K562 (cell line): ENCODE measurements at regions not wholly inside any gene's neighbourhood (a gene's known extent, or its start where the extent isn't known, plus 50 kb on each side); places are given as distances from the start of the nearest gene placed in this dataset.

Source experiments
- ARID1B ChIP-seq: fragments of 450-650 bp; IDR thresholded peaks from 2 replicates; pipeline ENCODE4 v1.6.1; 2016; ENCODE audit warnings: antibody characterized with exemption, mild to moderate bottlenecking, inconsistent platforms
- TF ChIP-seq, protein P1 (sequence below): sonication (generic); formaldehyde crosslinking; IDR thresholded peaks from 2 replicates; pipeline ENCODE4 v1.9.0; 2022; ENCODE audit warnings: mild to moderate bottlenecking, missing genetic modification reagents

DNA sequence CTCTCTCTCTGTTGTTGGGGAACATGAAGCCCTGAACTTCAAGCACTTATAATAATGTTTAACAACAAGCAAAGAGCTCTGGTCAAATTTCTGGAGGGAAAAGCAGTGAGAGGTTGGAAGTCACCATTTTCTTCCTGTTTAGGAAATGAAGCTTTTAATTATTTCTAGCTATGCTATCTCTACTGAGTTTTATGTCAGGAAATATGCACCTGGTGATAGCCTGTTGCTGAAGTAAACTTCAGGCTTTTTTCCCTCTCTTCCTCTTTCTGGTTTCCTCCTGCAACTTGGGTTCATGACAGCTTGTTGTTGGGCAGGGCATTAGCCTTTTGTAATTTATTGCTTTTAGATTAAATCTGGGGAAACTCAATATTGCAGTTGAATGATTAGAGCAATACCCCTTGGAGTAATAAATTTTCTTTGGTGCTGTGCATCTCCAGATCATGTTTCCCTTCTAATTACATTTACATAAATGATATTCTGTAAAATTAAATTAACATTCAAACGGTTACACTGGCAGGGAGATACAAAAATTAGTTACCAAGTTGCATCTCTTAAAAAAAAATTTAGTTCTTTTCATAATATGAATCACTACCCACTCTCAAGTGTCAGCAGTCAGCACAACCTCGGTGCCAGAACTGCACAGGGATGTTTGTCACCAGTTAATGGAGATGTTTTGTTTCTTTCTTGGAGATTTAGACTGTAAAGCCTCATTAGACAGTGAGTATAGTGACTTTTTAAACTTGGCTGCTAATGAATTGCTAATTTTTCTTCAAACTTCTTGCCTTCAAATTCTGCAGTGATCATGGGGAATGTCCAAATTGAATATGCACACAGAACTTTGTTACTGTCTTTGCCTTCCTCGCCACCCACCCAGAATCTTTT, 466.6 kb upstream of the ETAA1 start:
- TF ChIP-seq ARID1B, result no peak
- TF ChIP-seq, protein P1, sequence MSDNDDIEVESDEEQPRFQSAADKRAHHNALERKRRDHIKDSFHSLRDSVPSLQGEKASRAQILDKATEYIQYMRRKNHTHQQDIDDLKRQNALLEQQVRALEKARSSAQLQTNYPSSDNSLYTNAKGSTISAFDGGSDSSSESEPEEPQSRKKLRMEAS, result no peak
